ENCODE measurements at regions not wholly inside any gene's neighbourhood (a gene's known extent, or its start where the extent isn't known, plus 50 kb on each side); places are given as distances from the start of the nearest gene placed in this dataset.
"Not testable (repeated sequence)": the region's sequence is repeated elsewhere in the genome, so short reads cannot be mapped to it uniquely, and the experiment has no call there.

DNA sequence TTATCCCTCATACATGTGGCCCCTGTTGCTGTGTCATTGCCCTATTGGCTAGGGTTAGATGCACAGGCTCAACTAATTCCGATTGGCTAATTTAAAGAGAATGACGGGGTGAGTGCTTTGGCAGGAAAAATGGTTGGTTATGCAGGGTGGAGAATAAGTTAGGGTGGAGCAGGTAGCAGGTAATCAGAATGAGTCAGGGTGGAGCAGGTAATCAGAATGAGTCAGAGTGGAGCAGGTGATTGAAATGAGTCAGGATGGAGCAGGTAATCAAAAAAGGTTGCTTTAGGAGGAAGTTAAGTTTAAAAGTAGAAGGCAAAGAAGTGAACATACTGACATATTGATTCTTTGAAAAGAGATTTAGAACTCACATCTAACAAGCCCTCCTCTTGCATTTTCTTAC is 513.5 kb downstream of the EDEM1 start:
- not testable (repeated sequence) for DNase-seq

DNA sequence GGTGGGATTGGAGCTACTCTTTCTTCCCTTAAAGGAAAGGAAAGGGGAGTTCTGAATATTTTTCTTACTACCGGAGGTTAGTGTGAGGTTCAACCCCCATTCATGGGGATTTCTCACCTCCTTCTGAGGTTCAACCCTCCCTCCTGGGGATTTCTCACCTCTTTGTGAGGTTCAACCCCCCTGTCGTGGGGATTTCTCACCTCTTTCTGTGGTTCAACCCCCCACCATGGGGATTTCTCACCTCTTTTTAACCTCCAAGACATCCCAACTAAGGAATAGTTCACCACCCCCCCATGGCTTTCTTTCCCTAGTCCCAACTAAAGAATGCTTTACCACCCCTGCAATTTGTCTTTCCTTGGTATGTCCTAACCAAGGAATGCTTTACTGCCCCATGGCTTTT is 520.3 kb downstream of the EDEM1 start:
- DNase-seq, result no peak

DNA sequence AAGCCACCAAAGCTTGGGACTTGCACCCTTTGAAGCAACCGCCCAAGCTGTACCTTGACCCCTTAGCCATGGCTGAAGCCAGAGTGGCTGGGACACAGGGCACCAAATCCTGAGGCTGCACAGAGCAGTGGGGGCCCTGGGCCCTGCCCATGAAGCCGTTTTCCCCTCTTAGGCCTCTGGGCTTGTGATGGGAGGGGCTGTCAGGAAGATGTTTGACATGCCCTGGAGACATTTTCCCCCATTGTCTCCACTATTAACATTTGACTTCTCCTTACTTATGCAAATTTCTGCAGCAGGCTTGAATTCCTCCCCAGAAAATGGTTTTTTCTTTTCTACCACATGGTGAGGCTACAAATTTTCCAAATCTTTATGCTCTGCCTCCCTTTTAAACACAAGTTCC is 522.2 kb downstream of the EDEM1 start:
- no peak for DNase-seq

DNA sequence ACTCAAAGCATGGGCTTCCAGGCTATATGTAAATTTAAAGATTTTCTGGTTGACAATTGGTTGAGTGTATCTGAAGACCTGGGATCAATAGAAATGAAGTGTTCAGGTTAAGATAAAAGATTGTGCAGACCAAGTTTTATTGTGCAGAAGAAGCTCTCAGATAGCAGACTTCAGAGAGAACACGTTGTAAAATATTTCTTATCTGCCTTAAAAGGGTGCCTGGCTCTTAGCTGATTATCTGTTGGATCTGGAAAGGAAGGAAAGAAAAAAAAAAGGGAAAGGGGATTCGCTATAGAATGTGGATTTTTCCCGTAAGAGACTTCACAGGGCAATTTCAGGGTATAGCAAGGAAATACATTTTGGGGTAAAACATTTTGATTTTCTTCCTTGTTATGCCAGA is 523.2 kb downstream of the EDEM1 start:
- no peak for DNase-seq

DNA sequence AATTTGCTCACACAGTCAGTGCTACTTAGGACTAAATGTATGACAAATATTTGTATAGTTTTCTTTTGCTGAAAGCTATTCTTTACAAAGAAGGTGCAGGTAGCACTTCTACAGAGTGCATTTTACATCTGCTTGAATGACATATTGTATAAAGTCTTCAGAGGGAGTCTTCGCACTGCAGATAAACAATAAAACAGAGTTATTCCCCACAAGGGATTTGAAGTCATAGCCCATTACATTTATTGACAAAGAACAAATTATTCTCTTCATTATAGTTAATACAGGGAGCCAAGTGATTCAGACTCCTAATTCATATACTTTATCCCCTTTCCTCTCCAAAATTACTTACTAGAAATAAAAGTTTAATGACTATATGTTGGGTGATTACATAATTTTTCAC is 529.7 kb downstream of the EDEM1 start:
- peak; percentile 73 for DNase-seq

DNA sequence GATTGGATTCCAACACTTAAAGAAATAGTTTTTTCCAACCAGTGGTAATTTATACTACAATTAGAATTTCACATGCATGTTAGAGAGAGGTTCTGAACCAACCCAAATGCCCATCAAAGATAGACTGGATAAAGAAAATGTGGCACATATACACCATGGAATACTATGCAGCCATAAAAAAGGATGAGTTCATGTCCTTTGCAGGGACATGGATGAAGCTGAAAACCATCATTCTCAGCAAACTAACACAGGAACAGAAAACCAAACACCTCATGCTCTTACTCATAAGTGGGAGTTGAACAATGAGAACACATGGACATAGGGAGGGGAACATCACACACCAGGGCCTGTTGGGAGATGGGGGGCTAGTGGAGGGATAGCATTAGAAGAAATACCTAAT is 532.2 kb downstream of the EDEM1 start:
- DNase-seq, result not testable (repeated sequence)

DNA sequence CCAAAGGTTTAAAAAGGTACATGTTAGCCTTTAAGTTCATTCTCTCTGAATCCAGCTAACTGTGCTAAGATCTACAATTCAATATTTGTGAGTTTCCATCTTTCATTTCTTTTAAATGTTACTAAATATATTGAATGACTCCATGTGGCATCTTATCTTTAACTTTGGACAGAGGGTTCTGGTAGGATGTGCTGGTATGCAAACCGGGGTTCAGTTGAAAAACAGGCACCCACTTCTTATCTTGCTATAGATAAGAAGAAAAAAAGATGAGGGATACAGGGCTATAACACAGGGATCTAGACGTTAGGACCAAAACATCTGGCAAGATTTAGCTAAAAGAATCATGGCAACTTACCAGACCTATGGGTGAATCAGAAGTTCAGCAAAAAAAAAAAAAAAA is 538.3 kb downstream of the EDEM1 start:
- no peak for DNase-seq

DNA sequence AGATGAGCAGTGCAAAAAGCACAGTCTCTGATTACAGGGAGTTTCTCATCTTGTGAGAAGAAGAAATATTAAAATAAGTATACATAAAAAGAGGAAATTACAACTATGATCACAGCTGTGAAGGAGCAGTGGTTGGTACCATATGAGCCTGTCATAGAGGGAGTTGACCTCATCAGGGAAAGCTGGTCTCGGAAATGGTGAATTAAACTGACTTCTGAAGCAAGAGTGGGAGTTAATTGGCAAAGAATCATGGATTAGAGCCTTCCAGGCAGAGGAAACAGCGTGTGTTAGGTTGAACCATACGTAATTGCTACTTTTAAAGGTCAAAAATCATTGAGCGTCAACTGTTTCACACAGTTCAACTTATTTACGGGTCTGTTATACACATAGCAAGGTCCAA is 539.1 kb downstream of the EDEM1 start:
- peak; percentile 70 for DNase-seq

DNA sequence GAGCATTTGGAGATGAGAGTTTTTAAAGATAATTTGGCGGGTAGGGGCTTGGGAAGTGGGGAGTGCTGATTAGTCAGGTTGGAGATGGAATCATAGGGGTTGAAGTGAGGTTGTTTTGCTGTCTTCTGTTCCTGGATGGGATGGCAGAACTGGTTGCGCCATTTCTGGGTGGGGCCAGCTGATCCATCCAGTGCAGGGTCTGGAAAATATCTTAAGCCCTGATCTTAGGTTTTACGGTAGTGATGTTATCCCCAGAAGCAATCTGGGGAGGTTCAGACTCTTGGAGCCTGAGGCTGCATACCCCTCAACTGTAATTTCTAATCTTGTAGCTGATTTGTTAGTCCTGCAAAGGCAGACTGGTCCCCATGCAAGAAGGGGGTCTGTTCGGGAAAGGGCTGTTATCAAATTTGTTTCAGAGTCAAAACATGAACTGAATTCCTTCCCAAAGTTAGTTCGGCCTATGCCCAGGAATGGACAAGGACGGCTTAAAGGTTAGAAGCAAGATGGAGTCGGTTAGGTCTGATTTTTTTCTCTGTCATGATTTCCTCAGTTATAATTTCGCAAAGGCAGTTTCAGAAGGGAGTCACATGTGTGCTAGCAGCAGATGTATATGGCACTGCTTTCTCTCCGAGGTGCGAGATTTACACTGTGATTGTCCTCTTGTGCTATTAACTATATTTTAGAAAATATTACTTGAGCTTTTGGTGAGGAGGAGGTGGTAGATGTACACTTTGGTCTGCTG is 540.4 kb downstream of the EDEM1 start:
- DNase-seq, result no peak

DNA sequence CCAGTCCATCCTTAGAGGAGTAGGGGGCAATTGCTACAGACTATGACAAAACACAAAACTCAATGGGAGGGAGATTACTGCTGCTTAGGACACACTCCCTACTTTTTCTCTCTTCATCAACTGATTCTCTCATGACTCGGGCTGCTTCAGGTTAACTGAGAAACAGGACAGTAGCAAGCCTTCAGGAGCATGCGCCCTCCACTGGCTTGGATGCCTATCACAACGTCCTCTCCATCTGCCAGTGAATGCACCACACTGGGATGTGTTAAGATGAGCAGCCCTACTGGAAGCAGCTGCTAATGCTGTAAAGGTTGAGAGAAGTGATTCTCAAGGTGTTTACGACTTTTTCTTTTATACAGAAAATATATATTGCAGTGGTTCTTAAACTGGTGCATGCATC is 542.3 kb downstream of the EDEM1 start:
- peak; percentile 1 for DNase-seq

DNA sequence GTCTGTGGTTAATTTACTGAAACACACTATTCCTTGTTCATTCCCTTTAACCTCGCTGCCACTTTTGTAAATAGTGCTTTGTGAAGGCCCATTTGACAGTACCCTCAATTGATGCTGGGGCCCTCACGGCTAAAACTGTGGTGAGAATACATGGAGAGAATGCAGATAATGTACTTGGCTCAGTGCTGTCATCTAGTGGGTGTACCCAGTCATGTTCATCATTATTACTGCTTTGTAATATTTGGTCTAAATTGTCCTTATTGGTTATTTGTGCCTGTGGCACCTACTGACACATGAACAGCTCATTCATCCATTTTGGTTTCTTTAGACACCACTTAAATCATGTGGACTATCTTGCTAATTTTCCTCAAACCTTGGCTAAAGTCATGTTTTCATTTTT is 543.6 kb downstream of the EDEM1 start:
- DNase-seq, result peak; percentile 24

DNA sequence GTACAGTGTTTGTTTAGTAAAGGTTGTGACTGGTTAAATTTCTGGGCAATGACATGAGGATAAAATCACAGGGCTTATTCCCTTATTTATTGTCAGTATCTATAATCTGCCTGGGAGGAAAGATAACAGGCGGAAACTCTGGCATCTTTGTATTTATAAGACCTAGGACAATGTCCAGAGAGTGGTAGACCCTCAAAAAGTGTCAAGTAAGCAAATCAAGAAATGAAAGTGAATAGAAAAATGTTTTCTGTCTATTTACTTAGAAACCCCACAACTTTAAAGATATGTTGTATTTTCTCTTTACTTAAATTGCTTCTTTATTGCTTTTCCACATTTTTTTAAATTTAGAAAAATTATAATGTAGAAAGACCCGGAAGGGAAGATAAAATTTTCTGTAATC is 544.6 kb downstream of the EDEM1 start:
- DNase-seq, result no peak

DNA sequence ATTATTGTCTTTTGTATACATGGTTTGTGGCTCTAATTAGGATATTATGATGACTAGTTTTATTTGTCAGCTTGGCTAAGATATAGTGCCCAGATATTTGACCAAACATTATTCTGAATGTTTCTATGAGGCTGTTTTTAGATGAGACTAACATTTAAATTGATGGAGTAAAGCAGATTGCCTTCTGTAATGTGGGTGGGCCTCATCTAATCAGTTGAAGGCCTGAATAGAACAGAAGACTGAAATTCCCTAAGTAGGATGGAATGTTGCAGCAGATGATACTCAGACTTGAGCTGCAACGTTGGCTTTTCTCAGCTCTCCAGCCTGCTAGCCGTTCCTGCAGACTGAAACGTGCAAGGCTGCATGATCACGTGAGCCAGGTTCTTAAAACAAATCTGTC is 546.5 kb downstream of the EDEM1 start:
- DNase-seq, result no peak

DNA sequence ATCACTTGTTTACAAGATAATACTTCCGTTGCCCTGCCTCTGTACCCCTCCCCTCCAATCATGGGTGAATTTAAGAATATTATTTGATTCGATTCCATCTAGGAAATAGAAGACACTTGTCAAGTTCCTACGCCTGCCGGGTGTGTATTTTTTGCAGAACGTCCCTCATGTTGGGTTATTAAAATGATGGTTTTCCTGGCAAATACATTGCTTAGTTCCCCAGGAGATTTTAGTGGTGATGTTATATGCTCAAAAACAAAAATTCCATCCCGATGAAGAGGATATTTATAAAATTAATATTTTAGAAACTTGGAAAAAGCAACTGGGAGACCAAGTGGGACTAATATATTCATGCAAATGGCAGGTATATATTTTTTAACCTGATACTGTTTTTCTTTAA is 548.4 kb downstream of the EDEM1 start:
- no peak for DNase-seq

DNA sequence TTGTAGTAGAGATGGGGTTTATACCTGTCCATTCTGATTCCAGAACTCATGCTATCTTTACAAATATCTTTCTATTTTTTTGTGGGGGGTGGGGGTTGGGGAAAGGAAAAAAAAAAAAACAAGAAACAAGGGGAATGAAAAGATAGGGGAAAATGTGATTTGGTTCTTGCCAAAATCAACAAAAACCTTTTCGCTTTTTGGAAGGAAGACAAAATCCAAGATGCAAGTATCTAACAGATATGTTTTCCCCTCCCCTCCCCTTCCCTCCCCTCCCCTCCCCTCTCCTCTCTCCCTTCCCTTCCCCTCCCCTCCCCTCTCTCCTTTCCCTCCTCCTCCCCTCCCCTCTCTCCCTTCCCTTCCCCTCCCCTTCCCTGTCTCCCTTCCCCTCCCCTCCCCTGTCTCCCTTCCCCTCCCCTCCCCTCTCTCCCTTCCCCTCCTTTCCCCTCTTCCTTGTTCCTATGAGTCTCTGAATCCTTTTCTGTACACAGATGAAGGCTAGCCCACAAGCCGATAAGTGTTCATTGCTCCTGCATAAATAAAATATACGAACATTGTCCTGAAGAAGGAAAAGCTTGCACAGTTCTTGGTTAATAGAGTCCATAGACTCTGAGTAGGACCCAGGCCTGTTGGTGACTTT is 551.9 kb downstream of the EDEM1 start:
- DNase-seq, result no peak

DNA sequence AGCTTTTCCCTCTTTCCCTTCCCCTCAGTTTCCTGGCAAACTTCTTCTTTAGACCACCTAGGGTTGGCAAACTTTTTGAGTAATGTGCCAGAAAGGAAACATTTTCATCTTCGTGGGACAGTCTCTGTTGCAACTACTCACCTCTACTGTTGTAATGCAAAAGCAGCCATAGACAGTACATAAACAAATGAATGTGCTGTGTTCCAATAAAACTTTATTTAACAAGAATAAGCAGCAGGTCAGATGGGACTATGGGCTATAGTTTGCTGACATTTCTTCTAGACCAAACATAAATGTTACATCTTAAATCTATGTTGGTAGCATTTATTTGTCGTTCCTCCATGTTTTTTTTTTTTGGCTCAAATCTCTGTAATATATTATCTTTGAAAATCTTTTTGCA is 552.4 kb downstream of the EDEM1 start:
- DNase-seq, result no peak

DNA sequence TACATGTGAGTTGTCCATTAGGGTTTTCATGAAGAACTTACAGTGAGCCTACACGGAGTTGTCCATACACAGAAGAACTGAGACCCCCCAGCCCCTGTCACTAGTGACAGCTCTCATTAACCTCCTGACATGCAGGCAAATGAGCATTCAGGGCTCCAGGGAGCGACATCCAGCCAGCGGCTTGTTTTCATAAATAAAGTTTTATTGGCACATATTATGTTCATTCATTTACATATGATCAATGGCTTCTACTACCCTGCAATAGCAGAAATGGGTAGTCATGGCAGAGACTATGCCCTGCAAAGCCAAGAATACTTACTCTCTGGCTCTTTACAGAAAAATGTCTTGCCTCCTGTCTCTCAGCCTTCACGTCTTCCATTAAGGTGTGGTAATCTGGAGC is 553.5 kb downstream of the EDEM1 start:
- DNase-seq, result no peak

DNA sequence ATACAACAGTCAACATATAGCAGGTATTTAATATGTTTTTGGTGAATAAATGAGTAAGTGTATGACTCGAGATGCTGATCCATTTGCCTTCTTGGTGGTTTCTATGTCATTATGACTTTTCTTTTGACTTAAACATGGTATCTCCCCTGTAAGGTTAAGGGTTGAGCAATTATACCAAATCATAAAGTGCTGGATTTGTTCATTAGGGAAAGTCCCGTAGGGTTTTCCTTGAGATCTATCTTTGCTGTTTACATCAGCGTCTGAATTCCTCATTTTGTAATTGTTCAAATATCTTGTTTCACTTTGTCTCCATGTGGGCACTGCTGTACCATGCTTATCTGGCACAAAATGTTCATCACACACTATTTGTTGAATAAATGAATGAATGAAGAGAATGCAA is 562.6 kb downstream of the EDEM1 start:
- no peak for DNase-seq

DNA sequence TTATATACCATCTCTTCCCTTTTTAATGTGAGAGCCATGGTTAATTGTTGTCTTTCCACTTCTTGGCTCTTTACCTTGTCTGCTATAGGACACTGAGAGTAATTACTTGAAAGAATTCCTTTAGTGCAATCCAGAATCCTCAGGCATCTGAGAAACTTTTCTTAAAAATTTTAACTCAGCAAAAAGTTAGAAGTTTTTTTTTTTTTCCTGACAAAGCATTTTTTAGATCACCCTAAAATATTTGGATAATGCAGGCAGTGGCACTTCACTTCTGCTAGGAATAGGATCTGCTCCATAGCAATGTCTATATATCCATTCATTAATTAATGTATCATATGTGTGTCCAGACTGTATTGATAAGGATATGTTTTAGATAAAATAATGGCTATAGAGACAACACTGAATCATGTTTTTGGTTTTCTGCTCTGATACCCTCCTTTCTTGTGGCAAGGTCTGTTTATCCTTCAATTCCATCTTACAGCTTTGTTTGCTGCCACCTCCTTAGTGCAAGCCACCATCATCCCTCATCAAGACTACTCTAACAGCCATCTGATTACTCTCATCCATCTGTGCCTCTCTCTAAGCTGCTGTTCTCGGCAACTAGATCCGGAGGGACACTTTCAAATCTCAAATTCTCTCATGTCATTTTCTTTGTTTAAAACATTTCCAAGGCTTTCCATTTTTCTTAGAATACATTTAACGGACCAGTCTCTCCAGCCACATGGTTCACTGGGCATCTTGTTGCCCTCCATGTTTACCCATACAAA is 563.5 kb downstream of the EDEM1 start:
- no peak for DNase-seq

DNA sequence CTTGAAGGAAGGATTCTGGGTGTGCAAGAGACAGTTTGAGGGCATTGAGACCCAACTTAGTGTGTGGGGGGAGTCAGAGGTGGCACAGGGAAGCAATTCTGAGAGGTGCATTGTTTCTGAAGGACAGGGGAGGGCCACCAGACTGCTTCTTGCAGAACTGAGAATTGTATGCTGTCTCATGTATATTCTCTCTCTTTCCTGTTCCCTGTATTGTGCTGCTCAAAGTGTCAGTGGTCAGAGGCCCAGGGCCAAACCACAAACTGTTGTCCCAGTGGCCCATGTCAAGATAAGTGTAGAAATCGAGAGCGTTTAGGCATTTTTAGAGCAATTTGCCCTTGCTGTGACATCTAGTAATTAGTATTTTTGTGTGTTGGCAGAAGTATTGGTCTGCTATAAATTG is 567.1 kb downstream of the EDEM1 start:
- DNase-seq, result no peak

DNA sequence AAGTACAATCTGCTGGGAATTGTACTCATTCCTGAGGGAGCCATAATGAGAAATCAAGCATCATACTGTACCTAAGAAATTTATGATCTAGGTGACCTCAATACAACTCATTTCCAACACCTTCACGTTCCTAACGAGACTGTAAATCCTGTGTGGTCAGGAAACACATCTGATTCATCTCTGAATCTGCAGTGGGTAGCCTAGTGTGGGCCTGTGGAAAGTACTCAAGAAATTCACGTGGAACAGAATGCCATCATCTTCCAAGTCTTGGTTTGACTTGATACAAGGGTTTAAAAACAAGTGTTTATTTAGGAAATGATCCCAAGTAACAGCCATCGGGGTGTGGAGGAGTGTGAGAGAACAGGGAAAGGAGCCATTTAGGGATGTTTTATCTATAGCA is 568.9 kb downstream of the EDEM1 start:
- no peak for DNase-seq

DNA sequence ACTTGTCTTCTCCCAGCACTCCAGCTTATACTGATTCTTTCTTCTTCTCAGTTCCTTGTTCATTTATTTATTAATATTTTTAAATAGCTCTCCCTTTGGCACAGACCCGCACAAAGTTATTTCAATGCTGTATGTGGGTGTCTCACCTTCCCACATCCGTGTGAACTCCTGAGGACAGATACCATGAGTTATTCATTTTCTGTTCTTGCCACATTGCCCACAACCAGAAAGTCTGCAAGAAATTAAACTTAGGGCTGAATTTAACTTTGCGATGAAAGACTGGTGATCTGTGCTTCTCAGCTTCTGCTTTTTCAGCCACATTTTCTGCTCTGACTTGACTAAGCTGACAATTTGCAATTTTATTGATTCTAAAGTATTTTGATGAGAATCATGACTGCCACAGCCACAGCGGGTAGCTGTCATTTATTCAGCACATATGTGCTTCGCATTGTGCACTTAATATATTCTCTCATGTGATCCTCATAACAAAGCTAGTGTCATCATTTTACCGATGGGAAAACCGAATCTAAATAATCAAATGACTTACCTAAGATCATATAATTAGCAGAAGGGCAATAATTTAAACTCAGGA is 569.8 kb downstream of the EDEM1 start:
- no peak for DNase-seq

DNA sequence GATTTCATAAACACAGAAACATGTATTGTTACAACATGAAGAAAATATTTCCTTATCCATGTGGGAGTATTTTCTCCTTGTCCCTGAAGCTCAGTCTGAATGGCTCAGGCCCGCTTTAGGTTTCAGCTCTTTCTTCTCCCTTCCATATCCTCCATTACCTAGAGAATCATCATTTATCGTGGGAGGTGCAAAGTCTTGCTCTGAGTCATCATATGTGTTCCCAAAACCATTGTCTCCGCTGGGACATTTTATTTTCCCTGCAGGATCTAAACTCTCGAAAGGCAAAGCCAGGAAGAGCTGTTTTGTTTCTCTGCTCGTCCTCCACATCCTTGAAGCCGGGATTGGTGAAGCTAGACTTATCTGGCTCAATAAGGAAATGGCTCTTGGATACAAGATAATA is 571.2 kb downstream of the EDEM1 start:
- DNase-seq, result no peak

DNA sequence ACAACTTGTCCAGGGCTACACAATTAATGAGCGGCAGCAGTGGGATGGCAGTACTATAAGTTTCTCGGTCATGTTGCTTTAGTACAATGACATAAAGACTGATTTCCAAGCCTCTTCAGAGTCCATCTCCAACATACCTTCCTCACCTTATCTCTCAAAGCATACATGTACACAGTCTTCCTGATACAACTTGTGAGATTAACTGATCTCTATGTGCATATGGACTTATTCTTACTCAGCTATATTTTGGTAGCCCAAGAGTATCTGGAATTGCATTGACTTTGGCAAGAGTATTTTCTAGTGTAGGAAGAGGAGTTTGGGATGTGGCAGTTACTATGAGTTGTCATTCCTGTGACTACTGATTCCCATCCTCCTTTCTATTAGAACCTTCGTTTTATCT is 575.0 kb downstream of the EDEM1 start:
- no peak for DNase-seq

Measured in NCI-H69 (cell line).